ENCODE measurements at regions not wholly inside any gene's neighbourhood (a gene's known extent, or its start where the extent isn't known, plus 50 kb on each side); places are given as distances from the start of the nearest gene placed in this dataset.

GRCh38 chr11:97880209-97880608, 1140.5 kb upstream of the CNTN5 start:
- H2BK120ac ChIP-seq (ENCODE audit: low read depth, low read length): no peak overlapping the region
- no peak overlapping the region for H4K5ac ChIP-seq (ENCODE audit: low read depth, low read length)
- H3K36me3 ChIP-seq (ENCODE audit: control insufficient read depth, insufficient read depth, low read length): no peaks in the 10 kb centered on the region
- H3K9me3 ChIP-seq (ENCODE audit: control insufficient read depth, insufficient read depth, low read length): no peaks in the 10 kb centered on the region
- intact Hi-C loops (cut with micrococcal nuclease): no loop called here
- dilution Hi-C loops (cut with HindIII; ENCODE audit: low sequenced_read_pairs, unreplicated experiment): no loop called here
- H3K4me1 ChIP-seq (ENCODE audit: control insufficient read depth, insufficient read depth, low read length): no peaks in the 10 kb centered on the region
- POLR2A ChIA-PET (ENCODE audit: unreplicated experiment): no interaction called here
- no peak overlapping the region for H3K4me2 ChIP-seq (ENCODE audit: low read depth, low read length)
- ATAC-seq (ENCODE audit: low read depth) (no peak), DNase-seq (no peak)
- no peaks in the 10 kb centered on the region for H3K9me1 ChIP-seq (ENCODE audit: insufficient read depth, low read length)
- TF ChIP-seq ELK1 (IDR thresholded peaks at IDR 0.05; ENCODE audit: borderline replicate concordance, low read depth, low read length) (no peak), FOS (IDR thresholded peaks at IDR 0.05; ENCODE audit: low read depth, low read length) (no peak), NFE2L2 (IDR thresholded peaks at IDR 0.05; ENCODE audit: low read depth, low read length) (no peak), RCOR1 (IDR thresholded peaks at IDR 0.05; ENCODE audit: insufficient replicate concordance, low read length) (no peak), MAZ (IDR thresholded peaks at IDR 0.05; ENCODE audit: borderline replicate concordance, low read depth, low read length) (no peak), POLR2A (IDR thresholded peaks at IDR 0.05; ENCODE audit: low read depth, low read length) (no peak), SMC3 (IDR thresholded peaks at IDR 0.05; ENCODE audit: low read depth, low read length) (no peak), RFX5 (IDR thresholded peaks at IDR 0.05; ENCODE audit: low read depth, low read length) (no peak), USF2 (IDR thresholded peaks at IDR 0.05; ENCODE audit: low read depth, low read length) (no peak), BHLHE40 (IDR thresholded peaks at IDR 0.05; ENCODE audit: low read depth, low read length) (no peak), CHD1 (IDR thresholded peaks at IDR 0.05; ENCODE audit: low read depth, low read length) (no peak), CTCF (conservative IDR thresholded peaks at IDR 0.05; ENCODE audit: low read depth, low read length) (no peak), RAD21 (IDR thresholded peaks at IDR 0.05; ENCODE audit: low read length) (no peak), MXI1 (IDR thresholded peaks at IDR 0.05; ENCODE audit: borderline replicate concordance, low read depth, low read length) (no peak), CEBPB (IDR thresholded peaks at IDR 0.05; ENCODE audit: low read depth, low read length) (no peak), MAFK (IDR thresholded peaks at IDR 0.05; ENCODE audit: low read depth, low read length) (no peak)
- H4K8ac ChIP-seq (ENCODE audit: low read depth in 2 of 2, low read length in 2 of 2): no peak overlapping the region
- H2BK15ac ChIP-seq (ENCODE audit: low read depth, low read length): no peak overlapping the region
- no peak overlapping the region for H2BK5ac ChIP-seq (ENCODE audit: low read depth, low read length, poor library complexity, severe bottlenecking)
- H2AK5ac ChIP-seq (ENCODE audit: low read depth, low read length): no peak overlapping the region
- H4K20me1 ChIP-seq (ENCODE audit: insufficient read depth, low read length): no peaks in the 10 kb centered on the region
- H3K27ac ChIP-seq (ENCODE audit: insufficient read depth, low read length): no peak overlapping the region
- in situ Hi-C loops (cut with MboI; ENCODE audit: low sequenced_read_pairs): no loop called here
- no peak overlapping the region for H3K4ac ChIP-seq (ENCODE audit: low read depth, low read length)
- no peaks in the 10 kb centered on the region for H3K79me1 ChIP-seq (ENCODE audit: low read depth in 1 of 2, low read length in 2 of 2)
- H3K18ac ChIP-seq (ENCODE audit: low read depth, low read length): no peak overlapping the region
- no peak overlapping the region for H3K56ac ChIP-seq (ENCODE audit: extremely low read depth, insufficient read depth, low read length)
- H2BK20ac ChIP-seq (ENCODE audit: low read depth, low read length): no peak overlapping the region
- H2AFZ ChIP-seq (replicated peaks; ENCODE audit: low read length, poor library complexity): no peak overlapping the region
- H3K27me3 ChIP-seq (ENCODE audit: control insufficient read depth, insufficient read depth, low read length): no peaks in the 10 kb centered on the region
- H4K91ac ChIP-seq (ENCODE audit: insufficient read depth, low read depth, low read length): no peak overlapping the region
- H3K14ac ChIP-seq (replicated peaks; ENCODE audit: low read depth, low read length): no peak overlapping the region
- no peak overlapping the region for H3K23ac ChIP-seq (ENCODE audit: low read depth, low read length)
- no peak overlapping the region for H3K9ac ChIP-seq (ENCODE audit: low read depth, low read length)
- CTCF ChIA-PET: no interaction called here
- H3K4me3 ChIP-seq (ENCODE audit: insufficient read depth, low read depth, low read length): no peak overlapping the region
- H2AK9ac ChIP-seq (replicated peaks; ENCODE audit: low read depth, low read length, poor library complexity): no peak overlapping the region
- no TSS peak for BruUV-seq (replicated peaks)

All from IMR-90 (cell line).